Chondrocyte (in vitro differentiated cells): ENCODE measurements at regions not wholly inside any gene's neighbourhood (a gene's known extent, or its start where the extent isn't known, plus 50 kb on each side); places are given as distances from the start of the nearest gene placed in this dataset.

ENCODE experiments used
- DNase-seq: peaks from one replicate; pipeline ENCODE4 v3.0.0; 2021; ENCODE audit warnings: mixed read lengths, low spot score
- H3K27ac Mint-ChIP-seq: one replicate; pipeline ENCODE4 v1.8.0; 2021; ENCODE audit warnings: mild to moderate bottlenecking, moderate library complexity, mixed read lengths; ENCODE audit not compliant: unreplicated experiment
- H3K27me3 Mint-ChIP-seq: 2 replicates; pipeline ENCODE4 v1.8.0; 2021; ENCODE audit warnings: low read depth, mixed read lengths
- H3K36me3 Mint-ChIP-seq: 2 replicates; pipeline ENCODE4 v1.8.0; 2021; ENCODE audit warnings: low read depth, mixed read lengths
- H3K4me1 Mint-ChIP-seq: 2 replicates; pipeline ENCODE4 v1.8.0; 2021; ENCODE audit warnings: low read depth, mild to moderate bottlenecking, mixed read lengths
- H3K4me3 Mint-ChIP-seq: one replicate; pipeline ENCODE4 v1.8.0; 2021; ENCODE audit warnings: mild to moderate bottlenecking, moderate library complexity, mixed read lengths; ENCODE audit not compliant: unreplicated experiment
- H3K9me3 Mint-ChIP-seq: 2 replicates; pipeline ENCODE4 v1.8.0; 2021; ENCODE audit warnings: low read depth, mixed read lengths
- CTCF ChIP-seq: fragments of 200-600 bp; sonication (generic); IDR thresholded peaks from 2 replicates; pipeline ENCODE4 v1.5.0; 2021; ENCODE audit warnings: antibody characterized with exemption, mild to moderate bottlenecking, moderate library complexity

- no peak for DNase-seq
- no peaks in the 10 kb centered on the region for H3K9me3 Mint-ChIP-seq
- no peak for TF ChIP-seq CTCF
- no peak overlapping the region for H3K27ac Mint-ChIP-seq
- H3K4me1 Mint-ChIP-seq: no peaks in the 10 kb centered on the region
- H3K4me3 Mint-ChIP-seq: no peak overlapping the region
- H3K27me3 Mint-ChIP-seq: peaks cover 10% of the 10 kb centered on the region
- no peaks in the 10 kb centered on the region for H3K36me3 Mint-ChIP-seq
Observed at GRCh38 chr3:118556983-118557382, 477.7 kb downstream of the IGSF11 start.

GRCh38 chr3:118557513-118557912, 477.1 kb downstream of the IGSF11 start:
- Mint-ChIP-seq H3K4me3 (no peak overlapping the region), H3K9me3 (no peaks in the 10 kb centered on the region), H3K4me1 (no peaks in the 10 kb centered on the region), H3K27me3 (peaks cover 12% of the 10 kb centered on the region), H3K36me3 (no peaks in the 10 kb centered on the region), H3K27ac (no peak overlapping the region)
- DNase-seq: no peak
- TF ChIP-seq CTCF: no peak

- H3K27me3 Mint-ChIP-seq: peaks cover 19% of the 10 kb centered on the region
- no peak overlapping the region for H3K27ac Mint-ChIP-seq
- DNase-seq: no peak
- no peak for TF ChIP-seq CTCF
- H3K9me3 Mint-ChIP-seq: no peaks in the 10 kb centered on the region
- H3K4me3 Mint-ChIP-seq: no peak overlapping the region
- H3K36me3 Mint-ChIP-seq: no peaks in the 10 kb centered on the region
- no peaks in the 10 kb centered on the region for H3K4me1 Mint-ChIP-seq
Observed at GRCh38 chr3:118559286-118559685, 475.4 kb downstream of the IGSF11 start.

GRCh38 chr3:118564800-118565199, 469.8 kb downstream of the IGSF11 start:
- DNase-seq: no peak
- no peak for TF ChIP-seq CTCF
- no peak overlapping the region for H3K27ac Mint-ChIP-seq
- no peaks in the 10 kb centered on the region for H3K4me1 Mint-ChIP-seq
- peaks cover 14% of the 10 kb centered on the region for H3K9me3 Mint-ChIP-seq
- H3K27me3 Mint-ChIP-seq: peaks cover 23% of the 10 kb centered on the region
- peaks cover 2% of the 10 kb centered on the region for H3K36me3 Mint-ChIP-seq
- H3K4me3 Mint-ChIP-seq: no peak overlapping the region

- H3K27me3 Mint-ChIP-seq: peaks cover 20% of the 10 kb centered on the region
- DNase-seq: no peak
- no peak overlapping the region for H3K4me3 Mint-ChIP-seq
- TF ChIP-seq CTCF: no peak
- H3K36me3 Mint-ChIP-seq: no peaks in the 10 kb centered on the region
- H3K27ac Mint-ChIP-seq: no peak overlapping the region
- no peaks in the 10 kb centered on the region for H3K4me1 Mint-ChIP-seq
- peaks cover 9% of the 10 kb centered on the region for H3K9me3 Mint-ChIP-seq
Observed at GRCh38 chr3:118573912-118574311, 460.7 kb downstream of the IGSF11 start.
